ENCODE measurements at regions not wholly inside any gene's neighbourhood (a gene's known extent, or its start where the extent isn't known, plus 50 kb on each side); places are given as distances from the start of the nearest gene placed in this dataset.

DNA sequence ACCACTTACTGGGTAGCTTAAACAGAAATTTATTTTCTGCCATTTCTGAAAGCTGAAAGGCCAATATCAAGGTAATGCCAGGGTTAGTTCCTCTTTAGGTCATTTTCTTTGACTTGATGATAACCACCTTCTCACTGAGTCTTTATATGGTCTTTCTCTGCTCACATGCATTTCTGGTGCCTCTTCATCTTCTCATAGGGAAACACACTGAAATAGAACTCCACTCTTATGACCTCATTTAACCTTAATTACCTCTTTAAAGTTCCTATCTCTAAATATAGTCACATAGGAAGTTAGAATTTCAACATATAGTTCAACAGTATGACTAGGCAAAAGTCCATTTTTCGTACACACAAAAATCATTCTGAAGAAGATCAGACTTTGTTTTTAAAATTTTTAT is 616.8 kb upstream of the VRK2 start:
- Histone ChIP-seq H3K79me2 (ENCODE audit: low read length) (no peaks in the 10 kb centered on the region), H2AFZ (ENCODE audit: low read length) (no peak overlapping the region), H3K27me3 (replicated peaks; ENCODE audit: insufficient read depth, low read length) (no peaks in the 10 kb centered on the region), H3F3A (ENCODE audit: insufficient read depth, low read length) (no peaks in the 10 kb centered on the region), H3K9me2 (replicated peaks; ENCODE audit: insufficient read depth, low read length) (no peaks in the 10 kb centered on the region), H3K27ac (ENCODE audit: low read length) (no peak overlapping the region), H3K4me2 (ENCODE audit: low read depth, low read length) (no peak overlapping the region), H3K4me1 (ENCODE audit: low read length) (no peaks in the 10 kb centered on the region), H3K9ac (ENCODE audit: low read length) (no peak overlapping the region), H3K4me3 (ENCODE audit: low read length) (no peak overlapping the region), H3K36me3 (replicated peaks; ENCODE audit: insufficient read depth, low read length) (no peaks in the 10 kb centered on the region), H3K9me3 (replicated peaks; ENCODE audit: insufficient read depth, low read length) (no peaks in the 10 kb centered on the region), H4K20me1 (ENCODE audit: insufficient read depth, low read length) (no peaks in the 10 kb centered on the region)
- no peak for TF ChIP-seq CTCF (IDR thresholded peaks at IDR 0.05; ENCODE audit: low read length)
- TF ChIP-seq EZH2phosphoT487 (IDR thresholded peaks at IDR 0.05; ENCODE audit: low read length): no peak
- no peak for TF ChIP-seq EZH2 (optimal IDR thresholded peaks at IDR 0.05; ENCODE audit: low read depth, low read length)
- no peak for DNase-seq

DNA sequence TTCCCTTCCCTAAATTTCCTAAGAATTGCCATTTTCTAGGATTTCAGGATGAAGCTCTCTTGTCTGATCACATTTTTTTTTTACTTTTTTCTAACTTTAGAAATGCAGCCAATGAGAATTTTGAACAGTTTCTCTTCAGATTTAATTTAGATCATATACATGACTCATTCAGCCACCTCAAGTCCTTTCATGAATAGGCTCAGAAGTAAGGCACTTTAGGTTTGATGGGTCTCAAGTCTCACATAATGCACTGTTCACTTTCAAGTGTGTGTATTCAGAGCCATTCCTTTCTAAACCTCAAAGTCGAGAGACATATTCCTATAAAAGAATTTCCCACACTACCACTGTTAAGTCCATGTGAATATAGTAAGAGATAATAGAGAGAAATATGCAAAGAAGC is 614.1 kb upstream of the VRK2 start:
- no peaks in the 10 kb centered on the region for H3K9me3 ChIP-seq (replicated peaks; ENCODE audit: insufficient read depth, low read length)
- no peak overlapping the region for H3K4me2 ChIP-seq (ENCODE audit: low read depth, low read length)
- no peaks in the 10 kb centered on the region for H3K36me3 ChIP-seq (replicated peaks; ENCODE audit: insufficient read depth, low read length)
- no peaks in the 10 kb centered on the region for H3F3A ChIP-seq (ENCODE audit: insufficient read depth, low read length)
- no peak for TF ChIP-seq EZH2 (optimal IDR thresholded peaks at IDR 0.05; ENCODE audit: low read depth, low read length)
- TF ChIP-seq CTCF (IDR thresholded peaks at IDR 0.05; ENCODE audit: low read length): no peak
- TF ChIP-seq EZH2phosphoT487 (IDR thresholded peaks at IDR 0.05; ENCODE audit: low read length): no peak
- no peak overlapping the region for H3K9ac ChIP-seq (ENCODE audit: low read length)
- H3K4me1 ChIP-seq (ENCODE audit: low read length): no peaks in the 10 kb centered on the region
- H4K20me1 ChIP-seq (ENCODE audit: insufficient read depth, low read length): no peaks in the 10 kb centered on the region
- no peaks in the 10 kb centered on the region for H3K27me3 ChIP-seq (replicated peaks; ENCODE audit: insufficient read depth, low read length)
- H3K27ac ChIP-seq (ENCODE audit: low read length): no peak overlapping the region
- H3K79me2 ChIP-seq (ENCODE audit: low read length): no peaks in the 10 kb centered on the region
- no peak for DNase-seq
- no peak overlapping the region for H3K4me3 ChIP-seq (ENCODE audit: low read length)
- no peaks in the 10 kb centered on the region for H3K9me2 ChIP-seq (replicated peaks; ENCODE audit: insufficient read depth, low read length)
- no peak overlapping the region for H2AFZ ChIP-seq (ENCODE audit: low read length)

DNA sequence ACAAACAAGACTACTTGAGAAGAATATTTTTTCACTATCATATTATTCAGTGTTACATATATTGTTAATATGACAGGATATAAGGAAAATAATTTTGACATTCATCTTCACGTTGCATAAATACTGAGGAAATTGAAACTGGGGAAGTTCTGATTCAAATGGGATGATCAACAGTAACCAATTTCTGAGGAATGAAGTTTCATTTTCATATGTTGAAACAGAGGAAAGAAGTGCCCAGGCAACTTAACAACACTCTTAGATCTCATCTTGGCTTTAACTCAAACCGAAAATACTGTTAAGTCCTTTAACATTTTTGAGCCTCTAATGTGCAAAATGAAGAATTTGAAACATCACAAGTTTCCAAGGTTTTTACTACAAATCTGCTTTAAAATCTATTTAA is 612.2 kb upstream of the VRK2 start:
- Histone ChIP-seq H3K4me1 (ENCODE audit: low read length) (no peaks in the 10 kb centered on the region), H3F3A (ENCODE audit: insufficient read depth, low read length) (no peaks in the 10 kb centered on the region), H3K9ac (ENCODE audit: low read length) (no peak overlapping the region), H3K9me2 (replicated peaks; ENCODE audit: insufficient read depth, low read length) (no peaks in the 10 kb centered on the region), H3K79me2 (ENCODE audit: low read length) (no peaks in the 10 kb centered on the region), H3K27ac (ENCODE audit: low read length) (no peak overlapping the region), H3K4me2 (ENCODE audit: low read depth, low read length) (no peak overlapping the region), H4K20me1 (ENCODE audit: insufficient read depth, low read length) (no peaks in the 10 kb centered on the region), H3K36me3 (replicated peaks; ENCODE audit: insufficient read depth, low read length) (no peaks in the 10 kb centered on the region), H3K9me3 (replicated peaks; ENCODE audit: insufficient read depth, low read length) (no peaks in the 10 kb centered on the region), H3K4me3 (ENCODE audit: low read length) (no peak overlapping the region), H3K27me3 (replicated peaks; ENCODE audit: insufficient read depth, low read length) (no peaks in the 10 kb centered on the region), H2AFZ (ENCODE audit: low read length) (no peak overlapping the region)
- TF ChIP-seq EZH2 (optimal IDR thresholded peaks at IDR 0.05; ENCODE audit: low read depth, low read length) (no peak), CTCF (IDR thresholded peaks at IDR 0.05; ENCODE audit: low read length) (no peak), EZH2phosphoT487 (IDR thresholded peaks at IDR 0.05; ENCODE audit: low read length) (no peak)
- DNase-seq: no peak
